Lung (tissue), 11 donors: ENCODE measurements at regions not wholly inside any gene's neighbourhood (a gene's known extent, or its start where the extent isn't known, plus 50 kb on each side); places are given as distances from the start of the nearest gene placed in this dataset.
A peak's percentile ranks its signal among the peaks of the same experiment; 100 is the strongest.

Source experiments
- ATAC-seq: fragments of 200-7000 bp; cut with Tn5 transposase; one replicate; pipeline ENCODE4 v1.9.1; 2020; ENCODE audit warnings: moderate number of reproducible peaks; ENCODE audit not compliant: insufficient read depth, low FRiP score
- DNase-seq, 3 donors: peaks; one replicate each; pipeline ENCODE4 v3.0.0-alpha.2; 2013 to 2017
- H3K27ac ChIP-seq, 2 donors: one replicate each; pipeline ENCODE4 v1.5.1; 2013; ENCODE audit warnings: mild to moderate bottlenecking in 2 of 2, moderate library complexity in 2 of 2, control low read depth in 1 of 2, inconsistent platforms in 1 of 2, low read depth in 1 of 2, low read length in 1 of 2
- H3K27me3 ChIP-seq, 3 donors: one replicate each; pipeline ENCODE4 v1.5.1; 2013; ENCODE audit warnings: low read length in 2 of 3; ENCODE audit not compliant: control insufficient read depth in 3 of 3, insufficient read depth in 3 of 3
- H3K36me3 ChIP-seq, 4 donors: one replicate each; pipeline ENCODE4 v1.5.1; 2013; ENCODE audit warnings: low read length in 4 of 4, mild to moderate bottlenecking in 1 of 4, moderate library complexity in 1 of 4; ENCODE audit not compliant: control insufficient read depth in 4 of 4, insufficient read depth in 4 of 4
- H3K4me1 ChIP-seq, 5 donors: one replicate each; pipeline ENCODE4 v1.5.1; 2013; ENCODE audit warnings: low read length in 5 of 5, mild to moderate bottlenecking in 2 of 5, moderate library complexity in 1 of 5; ENCODE audit not compliant: control insufficient read depth in 5 of 5, insufficient read depth in 5 of 5
- H3K4me3 ChIP-seq: one replicate; pipeline ENCODE4 v1.5.1; 2013; ENCODE audit warnings: mild to moderate bottlenecking, control low read depth, moderate library complexity
- H3K9ac ChIP-seq, 2 donors: one replicate each; pipeline ENCODE4 v1.5.1; 2013; ENCODE audit warnings: low read length in 2 of 2, control low read depth in 1 of 2; ENCODE audit not compliant: insufficient read depth in 1 of 2
- H3K9me3 ChIP-seq, 4 donors: one replicate each; pipeline ENCODE4 v1.5.1; 2013; ENCODE audit warnings: low read length in 3 of 4, mild to moderate bottlenecking in 1 of 4, moderate library complexity in 1 of 4; ENCODE audit not compliant: control insufficient read depth in 4 of 4, insufficient read depth in 3 of 4
- WGBS, 2 donors: extraction: QIAGEN DNeasy Blood & Tissue Kit; methylation state at CpG; one replicate each; pipeline ENCODE4 v1.1.7; 2013; 5-methylcytosine and 5-hydroxymethylcytosine counted together
- TF ChIP-seq, protein P1 (sequence below): IDR thresholded peaks from 2 replicates; pipeline ENCODE4 v1.5.1; 2012; ENCODE audit warnings: mild to moderate bottlenecking; ENCODE audit errors: control extremely low read depth, extremely low read depth
- donor health status: control.
- donor health status: control.
- donor health status: Bipolar disorder and iron deficiency.
- donor health status: healthy.
- donor health status: DM: yes; HTN: yes; CAD: no.

DNA sequence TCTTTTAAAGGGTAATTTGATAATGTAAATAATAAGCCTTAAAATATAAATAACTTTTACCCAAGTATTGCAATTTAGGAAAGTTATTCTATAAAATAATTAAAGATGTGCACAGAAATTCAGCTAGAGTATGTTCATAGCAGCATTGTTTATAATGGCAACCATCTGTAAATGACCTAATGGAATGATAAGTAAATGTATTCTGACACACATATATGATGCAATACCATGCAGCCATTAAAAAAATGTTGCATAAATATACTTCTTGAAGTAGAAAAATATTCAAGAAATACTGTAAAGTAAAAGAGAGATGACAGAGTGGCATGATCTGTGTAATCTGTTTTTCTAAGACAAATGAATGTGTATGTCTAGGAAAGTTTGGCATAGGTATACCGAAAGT lies 545.7 kb downstream of the ZEB2 start:
- WGBS, 2 donors: 94 to 98% methylated on average over 1 of the region's 1 CpG

DNA sequence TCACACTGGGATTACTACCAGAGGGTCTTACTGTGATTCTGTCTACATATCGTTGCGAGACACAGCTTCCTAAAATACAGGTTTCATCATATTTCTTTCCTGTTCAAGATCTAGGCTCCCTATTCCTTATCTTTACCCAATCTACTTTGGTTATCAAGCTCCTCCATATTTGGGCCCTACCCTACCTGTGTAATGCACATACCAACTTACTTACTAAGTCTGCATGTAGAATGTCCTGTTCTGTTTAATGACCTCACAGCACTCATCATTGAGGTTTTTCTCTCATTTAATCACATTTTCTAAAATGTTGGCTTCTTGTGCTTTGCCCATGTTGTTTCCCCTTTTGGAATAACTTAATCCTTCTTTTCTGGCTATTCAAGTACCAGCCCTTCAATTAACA lies 551.1 kb downstream of the ZEB2 start:
- H3K4me3 ChIP-seq: no peak overlapping the region
- DNase-seq (no peak), ATAC-seq (no peak)
- no peak overlapping the region for H3K27ac ChIP-seq
- 33 to 87% methylated on average over 2 of the region's 2 CpGs for WGBS, 2 donors
- peaks cover 0 to 20% (median 0%) of the 10 kb centered on the region in 5 donors for H3K4me1 ChIP-seq
- no peak overlapping the region for H3K9ac ChIP-seq
- H3K36me3 ChIP-seq: peaks cover 0 to 4% (median 0%) of the 10 kb centered on the region in 4 donors
- no peaks in the 10 kb centered on the region for H3K27me3 ChIP-seq
- TF ChIP-seq, protein P1, sequence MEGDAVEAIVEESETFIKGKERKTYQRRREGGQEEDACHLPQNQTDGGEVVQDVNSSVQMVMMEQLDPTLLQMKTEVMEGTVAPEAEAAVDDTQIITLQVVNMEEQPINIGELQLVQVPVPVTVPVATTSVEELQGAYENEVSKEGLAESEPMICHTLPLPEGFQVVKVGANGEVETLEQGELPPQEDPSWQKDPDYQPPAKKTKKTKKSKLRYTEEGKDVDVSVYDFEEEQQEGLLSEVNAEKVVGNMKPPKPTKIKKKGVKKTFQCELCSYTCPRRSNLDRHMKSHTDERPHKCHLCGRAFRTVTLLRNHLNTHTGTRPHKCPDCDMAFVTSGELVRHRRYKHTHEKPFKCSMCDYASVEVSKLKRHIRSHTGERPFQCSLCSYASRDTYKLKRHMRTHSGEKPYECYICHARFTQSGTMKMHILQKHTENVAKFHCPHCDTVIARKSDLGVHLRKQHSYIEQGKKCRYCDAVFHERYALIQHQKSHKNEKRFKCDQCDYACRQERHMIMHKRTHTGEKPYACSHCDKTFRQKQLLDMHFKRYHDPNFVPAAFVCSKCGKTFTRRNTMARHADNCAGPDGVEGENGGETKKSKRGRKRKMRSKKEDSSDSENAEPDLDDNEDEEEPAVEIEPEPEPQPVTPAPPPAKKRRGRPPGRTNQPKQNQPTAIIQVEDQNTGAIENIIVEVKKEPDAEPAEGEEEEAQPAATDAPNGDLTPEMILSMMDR: no peak
- H3K9me3 ChIP-seq: peaks cover 0 to 2% (median 0%) of the 10 kb centered on the region in 4 donors

More for the DNA sequence above, 545.7 kb downstream of the ZEB2 start:
- no peak overlapping the region for H3K27ac ChIP-seq
- no peak overlapping the region for H3K9ac ChIP-seq
- H3K9me3 ChIP-seq: no peaks in the 10 kb centered on the region
- DNase-seq: peak in 2 of 3 donors; percentile 26 to 42
- H3K4me1 ChIP-seq: no peaks in the 10 kb centered on the region
- no peak for ATAC-seq
- H3K4me3 ChIP-seq: no peak overlapping the region
- TF ChIP-seq, protein P1: no peak
- H3K36me3 ChIP-seq: no peaks in the 10 kb centered on the region
- H3K27me3 ChIP-seq: no peaks in the 10 kb centered on the region

DNA sequence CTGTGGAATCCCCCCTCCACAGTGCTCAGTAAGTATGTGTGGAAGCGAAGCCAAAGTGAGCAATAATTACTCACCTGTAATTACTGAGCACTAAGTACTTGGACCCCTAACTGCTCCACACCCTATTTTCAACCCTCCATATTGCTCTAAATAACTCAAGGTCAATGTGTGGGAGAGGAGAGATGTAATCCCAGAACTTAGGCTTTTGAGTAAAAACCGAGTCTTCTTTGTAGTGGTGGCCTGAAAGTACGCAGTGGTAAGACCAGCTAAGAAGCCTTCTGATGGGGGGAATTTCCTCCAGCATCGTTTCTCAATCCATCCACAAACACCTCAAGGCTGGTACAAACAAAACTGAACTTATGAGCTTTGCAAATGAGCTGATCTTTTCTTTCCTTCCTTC lies 551.6 kb downstream of the ZEB2 start:
- no peak for DNase-seq
- Histone ChIP-seq H3K9ac (no peak overlapping the region), H3K36me3 (peaks cover 0 to 4% (median 0%) of the 10 kb centered on the region in 4 donors), H3K4me3 (no peak overlapping the region), H3K9me3 (peaks cover 0 to 2% (median 0%) of the 10 kb centered on the region in 4 donors), H3K4me1 (peaks cover 0 to 21% (median 0%) of the 10 kb centered on the region in 5 donors), H3K27ac (no peak overlapping the region), H3K27me3 (no peaks in the 10 kb centered on the region)
- WGBS, 2 donors: 84 to 88% methylated on average over 4 of the region's 4 CpGs
- TF ChIP-seq, protein P1: no peak
- ATAC-seq: no peak
